HepG2 (cell line): ENCODE measurements at regions not wholly inside any gene's neighbourhood (a gene's known extent, or its start where the extent isn't known, plus 50 kb on each side); places are given as distances from the start of the nearest gene placed in this dataset.

Experiments
- ATAC-seq: fragments of 200-7000 bp; cut with Tn5 transposase; 3 replicates; pipeline ENCODE4 v1.9.1; 2020; ENCODE audit warnings: mild to moderate bottlenecking, moderate library complexity
- BruUV-seq: library from RNA; stranded (reverse); fragments of 400-500 nt; replicated peaks from 2 replicates; lab custom pipeline; 2021; lab: Mats Ljungman, UMichigan
- CTCF ChIA-PET: fragments of 300-600 bp; formaldehyde crosslinking; extraction: SDS; loops from one replicate; lab custom pipeline; 2021; ENCODE audit warnings: low total read pairs, inconsistent platforms, low intra/inter-chr PET ratio; lab: Yijun Ruan, JAX
- POLR2A ChIA-PET: fragments of 350-600 bp; sonication (Branson Sonifier 250); formaldehyde crosslinking; loops from one replicate; lab custom pipeline; 2020; ENCODE audit warnings: antibody characterized with exemption, inconsistent platforms; lab: Yijun Ruan, JAX
- DNase-seq: peaks from one replicate; pipeline ENCODE4 v3.0.0-alpha.2; 2015; ENCODE audit warnings: low spot score
- FAIRE-seq: peaks from 3 replicates; lab custom pipeline; 2011; peaks lifted over from hg19 to GRCh38; lab: Jason Lieb, UNC
- H2AFZ ChIP-seq: one replicate; pipeline ENCODE4 v1.6.1; 2011; ENCODE audit warnings: low read length, inconsistent platforms
- H3K27ac ChIP-seq: fragments of 300-600 bp; 3 replicates; pipeline ENCODE4 v1.8.0; 2011; ENCODE audit warnings: mixed run types, mild to moderate bottlenecking, mixed read lengths, low read length, inconsistent platforms; ENCODE audit not compliant: insufficient read depth; ENCODE audit errors: extremely low read length
- H3K27me3 ChIP-seq, 2 experiments: fragments of 200-600 bp in 1 of 2; 2 replicates in 1 of 2; 3 replicates in 1 of 2; pipeline versions ENCODE4 v1.6.0 to v1.8.0; 2011; ENCODE audit warnings: low read length in 2 of 2, mild to moderate bottlenecking in 2 of 2, moderate library complexity in 2 of 2, inconsistent platforms in 1 of 2; ENCODE audit not compliant: insufficient read depth in 2 of 2, control insufficient read depth in 1 of 2
- H3K36me3 ChIP-seq, 2 experiments: fragments of 200-600 bp in 1 of 2; replicated peaks in 1 of 2; 2 replicates in 1 of 2; 3 replicates in 1 of 2; pipeline versions ENCODE4 v1.5.1 to v1.8.0; 2011; ENCODE audit warnings: low read length in 2 of 2, inconsistent platforms in 1 of 2; ENCODE audit not compliant: insufficient read depth in 2 of 2, control insufficient read depth in 1 of 2
- H3K4me1 ChIP-seq: 2 replicates; pipeline ENCODE4 v1.5.1; 2012; ENCODE audit warnings: low read length, inconsistent platforms; ENCODE audit not compliant: insufficient read depth
- H3K4me2 ChIP-seq: 2 replicates; pipeline ENCODE4 v1.6.0; 2011; ENCODE audit warnings: low read depth, low read length, inconsistent platforms
- H3K4me3 ChIP-seq, 3 experiments: fragments of 200-600 bp in 1 of 3; sonication (generic), shearing (Covaris generic) in 1 of 3; replicated peaks in 1 of 3; 2 replicates each; pipeline ENCODE4 v1.5.1; 2011 to 2016; ENCODE audit warnings: low read length in 3 of 3, inconsistent platforms in 2 of 3, low read depth in 2 of 3, mild to moderate bottlenecking in 2 of 3, control low read depth in 1 of 3, mixed read lengths in 1 of 3; ENCODE audit not compliant: insufficient read depth in 1 of 3
- H3K79me2 ChIP-seq: one replicate; pipeline ENCODE4 v1.6.1; 2011; ENCODE audit warnings: low read length, inconsistent platforms; ENCODE audit not compliant: insufficient read depth
- H3K9ac ChIP-seq: 2 replicates; pipeline ENCODE4 v1.6.0; 2011; ENCODE audit warnings: mild to moderate bottlenecking, low read depth, low read length, inconsistent platforms; ENCODE audit not compliant: insufficient read depth
- H3K9me3 ChIP-seq: 2 replicates; pipeline ENCODE4 v1.5.1; 2012; ENCODE audit warnings: mild to moderate bottlenecking, low read length
- H4K20me1 ChIP-seq: 2 replicates; pipeline ENCODE4 v1.6.0; 2011; ENCODE audit warnings: inconsistent platforms, mild to moderate bottlenecking, low read length, moderate library complexity; ENCODE audit not compliant: insufficient read depth
- AHR ChIP-seq: IDR thresholded peaks from 2 replicates; pipeline ENCODE4 v1.6.1; 2018; ENCODE audit warnings: missing genetic modification reagents, missing compliant biosample characterization
- HINFP ChIP-seq: sonication (generic); formaldehyde crosslinking; IDR thresholded peaks from 2 replicates; pipeline ENCODE4 v1.4.0; 2020; ENCODE audit warnings: low read depth, mild to moderate bottlenecking, missing genetic modification reagents
- IKZF5 ChIP-seq: IDR thresholded peaks from 2 replicates; pipeline ENCODE4 v1.6.1; 2018; ENCODE audit warnings: missing genetic modification reagents, mild to moderate bottlenecking, missing compliant biosample characterization
- KDM5A ChIP-seq: fragments of 200-600 bp; sonication (generic); IDR thresholded peaks from 2 replicates; pipeline ENCODE4 v1.7.0; 2018; ENCODE audit warnings: antibody characterized with exemption, mild to moderate bottlenecking, low read length, borderline replicate concordance
- MEIS1 ChIP-seq: sonication (generic); formaldehyde crosslinking; IDR thresholded peaks from 2 replicates; pipeline ENCODE4 v1.9.0; 2021; ENCODE audit warnings: mild to moderate bottlenecking, missing genetic modification reagents, moderate library complexity, borderline replicate concordance
- RFX5 ChIP-seq: IDR thresholded peaks from 2 replicates; pipeline ENCODE4 v1.6.1; 2011; ENCODE audit warnings: low read depth, low read length, improper control_type of control experiment
- THRA ChIP-seq: sonication (generic); formaldehyde crosslinking; IDR thresholded peaks from 2 replicates; pipeline ENCODE4 v1.4.0; 2020; ENCODE audit warnings: missing genetic modification reagents, borderline replicate concordance
- ZNF550 ChIP-seq: sonication (generic); formaldehyde crosslinking; IDR thresholded peaks from 2 replicates; pipeline ENCODE4 v1.4.0; 2020; ENCODE audit warnings: mild to moderate bottlenecking, missing genetic modification reagents, borderline replicate concordance
- ZNF660 ChIP-seq: sonication (generic); formaldehyde crosslinking; IDR thresholded peaks from 2 replicates; pipeline ENCODE4 v1.5.1; 2020; ENCODE audit warnings: mild to moderate bottlenecking, low read depth, missing genetic modification reagents, borderline replicate concordance
- WGBS: methylation state at CpG from one replicate; pipeline ENCODE4 v1.1.6; 2017; ENCODE audit warnings: low lambda C conversion rate; 5-methylcytosine and 5-hydroxymethylcytosine counted together
- in situ Hi-C: cut with HindIII; loops from 2 replicates; pipeline ENCODE4 v1.10.0; 2017; ENCODE audit warnings: low pct_unique_long_range_greater_than_20kb; ENCODE audit not compliant: extremely low pct_ligation_motif_present
- intact Hi-C: fragments of 100-400 bp; cut with micrococcal nuclease; formaldehyde crosslinking; loops from one replicate; pipeline ENCODE4 v1.10.0; 2022; ENCODE audit not compliant: unreplicated experiment

GRCh38 chr3:93746-94145 lies 102.8 kb upstream of the CHL1 start:
- intact Hi-C loops (no loop called here), in situ Hi-C loops (no loop called here)
- no peaks in the 10 kb centered on the region for H3K79me2 ChIP-seq
- ChIA-PET CTCF (no interaction called here), POLR2A (no interaction called here)
- no peaks in the 10 kb centered on the region for H3K36me3 ChIP-seq
- H3K9ac ChIP-seq = no peak overlapping the region
- no TSS peak for BruUV-seq
- H3K4me2 ChIP-seq = no peak overlapping the region
- FAIRE-seq (no peak), ATAC-seq (no peak), DNase-seq (no peak)
- H2AFZ ChIP-seq = no peak overlapping the region
- H3K4me3 ChIP-seq = no peak overlapping the region
- no peak for TF ChIP-seq AHR (CRISPR knock-in tag)
- no peak for TF ChIP-seq KDM5A
- no peak for TF ChIP-seq ZNF550 (CRISPR knock-in tag)
- no peak for TF ChIP-seq RFX5
- TF ChIP-seq ZNF660 (CRISPR knock-in tag) = no peak
- no peak for TF ChIP-seq THRA (CRISPR knock-in tag)
- TF ChIP-seq IKZF5 = no peak
- no peak for TF ChIP-seq MEIS1
- TF ChIP-seq HINFP (CRISPR knock-in tag) = no peak
- peaks cover 9% of the 10 kb centered on the region; the same call in 1 of the 2 replicates for H3K9me3 ChIP-seq
- WGBS = 15% methylated on average over 7 of the region's 7 CpGs
- no peak overlapping the region for H3K27ac ChIP-seq
- H4K20me1 ChIP-seq = no peaks in the 10 kb centered on the region
- no peaks in the 10 kb centered on the region for H3K27me3 ChIP-seq
- peaks cover 7% of the 10 kb centered on the region for H3K4me1 ChIP-seq
